HFFc6 (cell line): ENCODE measurements at regions not wholly inside any gene's neighbourhood (a gene's known extent, or its start where the extent isn't known, plus 50 kb on each side); places are given as distances from the start of the nearest gene placed in this dataset.

ENCODE experiments used
- DNase-seq: peaks from one replicate; pipeline ENCODE4 v3.0.0-alpha.2; 2018
- H3K27ac Mint-ChIP-seq: 2 replicates; pipeline ENCODE4 v1.8.0; 2020; ENCODE audit warnings: mild to moderate bottlenecking, mixed read lengths
- H3K27me3 Mint-ChIP-seq: 2 replicates; pipeline ENCODE4 v1.8.0; 2021; ENCODE audit warnings: mild to moderate bottlenecking, moderate library complexity, mixed read lengths; ENCODE audit not compliant: insufficient read depth
- H3K36me3 Mint-ChIP-seq: 2 replicates; pipeline ENCODE4 v1.8.0; 2021; ENCODE audit warnings: low read depth, mixed read lengths
- H3K4me1 Mint-ChIP-seq: 2 replicates; pipeline ENCODE4 v1.8.0; 2020; ENCODE audit warnings: low read depth, mixed read lengths
- H3K4me3 Mint-ChIP-seq: 2 replicates; pipeline ENCODE4 v1.8.0; 2020; ENCODE audit warnings: mild to moderate bottlenecking, moderate library complexity, mixed read lengths
- H3K9me3 Mint-ChIP-seq: 2 replicates; pipeline ENCODE4 v1.8.0; 2020; ENCODE audit warnings: mild to moderate bottlenecking, mixed read lengths
- CTCF ChIP-seq: fragments of 200-600 bp; sonication (generic); IDR thresholded peaks from 2 replicates; pipeline ENCODE4 v1.5.0; 2021; ENCODE audit warnings: antibody characterized with exemption, mild to moderate bottlenecking

- peaks cover 26% of the 10 kb centered on the region for H3K9me3 Mint-ChIP-seq
- H3K4me3 Mint-ChIP-seq: no peak overlapping the region
- H3K27ac Mint-ChIP-seq: no peak overlapping the region
- no peaks in the 10 kb centered on the region; the same call in 1 of the 2 replicates for H3K27me3 Mint-ChIP-seq
- no peak for DNase-seq
- no peaks in the 10 kb centered on the region for H3K36me3 Mint-ChIP-seq
- no peak for TF ChIP-seq CTCF
- H3K4me1 Mint-ChIP-seq: no peaks in the 10 kb centered on the region
Measured at GRCh38 chr20:41877911-41878310, 259.7 kb upstream of the CHD6 start.

- H3K4me1 Mint-ChIP-seq: no peaks in the 10 kb centered on the region
- TF ChIP-seq CTCF: no peak
- H3K9me3 Mint-ChIP-seq: peaks cover 40% of the 10 kb centered on the region
- no peak for DNase-seq
- no peaks in the 10 kb centered on the region; the same call in 1 of the 2 replicates for H3K27me3 Mint-ChIP-seq
- H3K4me3 Mint-ChIP-seq: no peak overlapping the region
- H3K36me3 Mint-ChIP-seq: peaks cover 3% of the 10 kb centered on the region; the same call in 1 of the 2 replicates
- H3K27ac Mint-ChIP-seq: no peak overlapping the region
Measured at GRCh38 chr20:41874658-41875057, 256.5 kb upstream of the CHD6 start.

DNA sequence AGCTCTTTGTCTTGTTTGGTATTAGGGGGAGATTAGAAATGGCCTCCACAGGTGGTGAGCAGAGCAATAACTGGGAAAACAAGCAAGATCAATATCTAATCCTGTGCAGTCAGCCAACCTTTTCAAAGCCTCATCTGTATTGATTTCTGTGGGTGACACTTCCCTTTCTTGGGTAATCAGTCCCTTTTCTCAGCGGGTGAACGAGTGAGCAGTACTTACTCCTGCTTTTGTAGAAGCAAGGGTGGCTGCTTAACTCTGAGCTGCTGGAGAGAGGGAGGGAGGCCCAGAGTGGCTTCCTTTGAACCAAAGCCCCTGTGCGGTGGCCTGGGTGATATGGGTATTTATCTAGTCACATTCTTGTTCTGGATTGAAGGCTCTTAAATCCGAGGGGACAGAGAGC is 254.8 kb upstream of the CHD6 start:
- Mint-ChIP-seq H3K36me3 (peaks cover 4% of the 10 kb centered on the region; the same call in 1 of the 2 replicates), H3K27me3 (no peaks in the 10 kb centered on the region; the same call in 1 of the 2 replicates), H3K27ac (no peak overlapping the region), H3K9me3 (peaks cover 51% of the 10 kb centered on the region), H3K4me1 (no peaks in the 10 kb centered on the region), H3K4me3 (no peak overlapping the region)
- no peak for DNase-seq
- TF ChIP-seq CTCF: no peak

- H3K4me1 Mint-ChIP-seq: no peaks in the 10 kb centered on the region
- no peak overlapping the region for H3K4me3 Mint-ChIP-seq
- DNase-seq: no peak
- no peaks in the 10 kb centered on the region; the same call in 1 of the 2 replicates for H3K27me3 Mint-ChIP-seq
- TF ChIP-seq CTCF: no peak
- peaks cover 4% of the 10 kb centered on the region; the same call in 1 of the 2 replicates for H3K36me3 Mint-ChIP-seq
- peaks cover 62% of the 10 kb centered on the region for H3K9me3 Mint-ChIP-seq
- no peak overlapping the region for H3K27ac Mint-ChIP-seq
Measured at GRCh38 chr20:41870869-41871462, 252.8 kb upstream of the CHD6 start.

DNA sequence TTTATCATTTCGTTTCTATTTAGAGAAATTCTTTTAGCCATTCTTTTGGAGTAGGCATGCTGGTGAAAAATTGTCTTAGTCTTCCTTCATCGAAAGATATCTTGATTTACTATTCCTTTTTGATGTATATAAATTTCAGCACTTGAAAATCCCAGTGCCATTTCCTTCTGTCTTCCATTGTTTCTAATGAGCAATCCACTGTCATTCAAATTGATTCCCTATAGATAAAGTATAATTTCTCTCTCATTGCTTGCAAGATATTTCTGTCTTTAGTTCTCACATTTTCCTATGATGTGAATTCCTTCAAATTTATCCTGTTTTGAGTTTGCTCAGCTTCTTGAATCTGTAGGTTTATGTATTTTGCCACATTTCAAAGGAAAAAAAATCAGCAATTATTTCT is 251.1 kb upstream of the CHD6 start:
- Mint-ChIP-seq H3K4me3 (no peak overlapping the region), H3K27ac (no peak overlapping the region), H3K27me3 (no peaks in the 10 kb centered on the region), H3K9me3 (peaks cover 66% of the 10 kb centered on the region), H3K4me1 (no peaks in the 10 kb centered on the region), H3K36me3 (peaks cover 4% of the 10 kb centered on the region; the same call in 1 of the 2 replicates)
- no peak for TF ChIP-seq CTCF
- DNase-seq: no peak
